C4-2B (cell line): ENCODE measurements at regions not wholly inside any gene's neighbourhood (a gene's known extent, or its start where the extent isn't known, plus 50 kb on each side); places are given as distances from the start of the nearest gene placed in this dataset.

Source experiments
- H3K27ac ChIP-seq: fragments of 450-650 bp; 2 replicates; pipeline ENCODE4 v1.5.1; 2017
- ZFX ChIP-seq: fragments of 450-650 bp; IDR thresholded peaks from 2 replicates; pipeline ENCODE4 v1.6.1; 2017
- TF ChIP-seq, protein P1 (sequence below): fragments of 450-650 bp; conservative IDR thresholded peaks from 2 replicates; pipeline ENCODE4 v1.5.1; 2017; ENCODE audit warnings: mild to moderate bottlenecking

DNA sequence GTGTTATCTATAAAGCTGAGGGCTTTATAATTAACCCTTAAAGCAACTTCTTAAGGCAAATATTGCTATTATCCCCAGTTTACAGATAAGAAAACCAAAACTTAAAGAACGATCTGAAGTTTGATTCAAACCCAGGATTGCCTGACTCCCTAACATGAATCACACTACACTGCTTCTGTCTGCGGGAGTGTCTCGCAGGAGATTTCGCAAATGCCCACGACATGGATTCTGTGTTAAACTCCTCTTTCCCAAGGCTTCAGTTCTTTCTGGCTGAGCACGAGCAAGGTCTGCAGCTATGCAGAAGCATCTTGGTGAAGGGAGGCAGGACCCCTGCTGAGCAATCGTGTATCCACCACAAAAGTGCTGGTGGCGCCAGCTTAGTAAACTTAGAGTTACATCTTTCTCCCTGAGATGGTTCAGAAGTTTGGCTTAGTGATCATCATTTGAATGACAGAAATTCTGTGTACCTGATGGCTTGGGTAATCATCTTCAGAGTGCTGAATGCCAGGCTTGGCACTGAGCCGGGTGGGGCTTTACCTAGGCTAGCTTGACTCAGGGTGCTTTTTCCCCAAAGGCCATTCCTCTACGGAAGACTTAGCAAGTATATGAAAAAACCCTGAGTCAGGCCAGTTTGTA, 81.4 kb upstream of the PIK3R1 start:
- H3K27ac ChIP-seq, result peak overlapping the region; percentile 61
- no peak for TF ChIP-seq ZFX
- TF ChIP-seq, protein P1, sequence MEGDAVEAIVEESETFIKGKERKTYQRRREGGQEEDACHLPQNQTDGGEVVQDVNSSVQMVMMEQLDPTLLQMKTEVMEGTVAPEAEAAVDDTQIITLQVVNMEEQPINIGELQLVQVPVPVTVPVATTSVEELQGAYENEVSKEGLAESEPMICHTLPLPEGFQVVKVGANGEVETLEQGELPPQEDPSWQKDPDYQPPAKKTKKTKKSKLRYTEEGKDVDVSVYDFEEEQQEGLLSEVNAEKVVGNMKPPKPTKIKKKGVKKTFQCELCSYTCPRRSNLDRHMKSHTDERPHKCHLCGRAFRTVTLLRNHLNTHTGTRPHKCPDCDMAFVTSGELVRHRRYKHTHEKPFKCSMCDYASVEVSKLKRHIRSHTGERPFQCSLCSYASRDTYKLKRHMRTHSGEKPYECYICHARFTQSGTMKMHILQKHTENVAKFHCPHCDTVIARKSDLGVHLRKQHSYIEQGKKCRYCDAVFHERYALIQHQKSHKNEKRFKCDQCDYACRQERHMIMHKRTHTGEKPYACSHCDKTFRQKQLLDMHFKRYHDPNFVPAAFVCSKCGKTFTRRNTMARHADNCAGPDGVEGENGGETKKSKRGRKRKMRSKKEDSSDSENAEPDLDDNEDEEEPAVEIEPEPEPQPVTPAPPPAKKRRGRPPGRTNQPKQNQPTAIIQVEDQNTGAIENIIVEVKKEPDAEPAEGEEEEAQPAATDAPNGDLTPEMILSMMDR, result no peak

DNA sequence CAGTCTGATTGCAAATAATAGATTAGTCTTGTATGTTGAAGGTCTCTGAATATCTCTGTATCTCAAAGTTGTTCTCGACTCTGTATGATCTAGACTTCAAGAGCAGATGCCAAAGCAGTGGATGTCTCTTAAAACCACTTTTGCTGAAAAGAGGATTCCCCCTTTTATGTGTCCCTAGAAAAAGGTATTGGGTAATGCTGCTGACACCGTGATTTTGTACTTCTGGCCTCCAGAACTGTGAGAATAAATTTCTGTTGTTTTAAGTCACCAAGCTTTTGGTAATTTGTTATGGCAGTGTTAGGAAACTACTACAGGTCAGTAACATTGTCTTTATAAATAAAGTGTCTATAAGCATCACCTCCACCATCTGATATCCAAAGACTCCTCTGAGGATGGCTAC, 85.3 kb upstream of the PIK3R1 start:
- H3K27ac ChIP-seq, result no peak overlapping the region
- TF ChIP-seq, protein P1, result no peak
- TF ChIP-seq ZFX, result no peak

DNA sequence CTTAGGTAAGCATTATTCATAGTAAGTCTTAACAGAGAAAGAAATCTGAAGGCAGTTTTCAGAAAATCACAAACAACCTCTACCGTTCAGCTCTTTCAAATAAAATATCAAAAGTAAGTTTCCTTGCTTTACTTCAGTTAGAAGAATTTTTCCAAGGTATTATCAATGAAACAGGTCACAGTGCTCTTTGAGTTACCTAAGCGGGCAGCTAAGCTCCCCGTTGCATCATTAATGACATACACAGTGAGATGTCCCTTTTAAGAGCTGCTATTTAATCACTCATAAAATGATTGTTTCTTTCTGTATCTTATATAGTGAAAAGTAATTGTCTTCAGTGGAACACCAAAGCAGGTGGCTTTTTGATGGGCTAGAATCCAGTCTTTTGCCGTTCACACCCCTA, 86.2 kb upstream of the PIK3R1 start:
- TF ChIP-seq ZFX, result no peak
- TF ChIP-seq, protein P1, result no peak
- H3K27ac ChIP-seq, result no peak overlapping the region

DNA sequence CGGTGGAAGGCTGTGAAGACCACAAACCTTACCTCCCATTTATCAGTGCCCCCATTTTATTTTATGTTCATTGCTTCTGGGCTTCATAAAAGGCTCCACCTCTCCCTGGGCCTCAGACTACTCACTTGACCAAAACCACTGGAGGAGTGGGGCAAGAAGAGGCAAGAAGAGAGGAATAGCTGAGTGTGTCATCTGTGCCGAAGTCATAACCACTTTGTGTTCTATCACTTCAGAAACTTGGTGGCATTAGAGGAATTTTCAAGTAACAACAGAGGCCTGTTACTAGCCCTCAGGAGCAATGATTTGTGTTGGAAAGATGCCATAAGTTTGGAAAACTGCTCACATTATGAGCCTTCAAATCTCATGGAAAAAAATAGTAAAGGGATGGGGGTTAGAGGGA, 88.7 kb upstream of the PIK3R1 start:
- TF ChIP-seq, protein P1, result no peak
- no peak for TF ChIP-seq ZFX
- no peak overlapping the region for H3K27ac ChIP-seq

- no peak overlapping the region for H3K27ac ChIP-seq
- TF ChIP-seq, protein P1, result no peak
Measured at GRCh38 chr5:68122439-68123328, 92.9 kb upstream of the PIK3R1 start.

DNA sequence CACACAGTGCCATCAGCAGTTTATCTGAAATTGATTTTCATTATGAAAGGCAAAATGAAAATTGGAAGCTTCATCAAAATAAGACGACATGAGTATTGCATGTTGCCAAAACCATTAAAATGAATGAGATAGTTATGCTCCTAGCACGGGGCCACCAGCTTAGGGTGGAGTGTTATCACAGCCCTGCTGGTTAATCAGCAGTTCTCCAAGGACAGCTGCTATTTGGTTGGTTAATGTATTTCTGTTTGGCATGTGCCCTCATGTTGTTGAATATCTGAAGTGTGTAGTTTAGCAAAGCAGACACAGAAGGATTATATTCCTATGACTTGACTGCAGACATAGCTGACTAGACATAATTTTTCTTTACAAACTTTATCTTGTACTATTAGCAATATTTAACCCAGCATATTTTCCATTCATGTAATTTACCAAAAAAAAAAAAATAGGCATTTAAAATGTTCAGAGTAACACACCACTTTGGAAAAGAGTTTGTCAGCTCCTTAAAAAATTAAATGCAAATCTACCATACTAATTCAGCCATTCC, 98.6 kb upstream of the PIK3R1 start:
- no peak overlapping the region for H3K27ac ChIP-seq
- TF ChIP-seq, protein P1, result no peak
- no peak for TF ChIP-seq ZFX

GRCh38 chr5:68116408-68116807, 99.1 kb upstream of the PIK3R1 start:
- H3K27ac ChIP-seq, result no peak overlapping the region
- TF ChIP-seq ZFX, result no peak
- TF ChIP-seq, protein P1, result no peak
